GM12865 (cell line): ENCODE measurements at regions not wholly inside any gene's neighbourhood (a gene's known extent, or its start where the extent isn't known, plus 50 kb on each side); places are given as distances from the start of the nearest gene placed in this dataset.
A peak's percentile ranks its signal among the peaks of the same experiment; 100 is the strongest.

Experiments
- DNase-seq: peaks from one replicate; pipeline ENCODE4 v3.0.0; 2010; ENCODE audit warnings: low read depth
- H3K4me3 ChIP-seq: 2 replicates; pipeline ENCODE4 v1.5.1; 2011; ENCODE audit warnings: mild to moderate bottlenecking, low read depth, low read length, control low read depth
- CTCF ChIP-seq: IDR thresholded peaks from 2 replicates; pipeline ENCODE4 v1.5.1; 2011; ENCODE audit warnings: low read length, control low read depth, low read depth, inconsistent platforms; ENCODE audit not compliant: insufficient read depth; ENCODE audit errors: missing control alignments

- DNase-seq, result no peak
- no peak overlapping the region for H3K4me3 ChIP-seq
- TF ChIP-seq CTCF, result no peak
Measured at GRCh38 chr2:225131898-225132297, 89.6 kb upstream of the DOCK10 start.

- TF ChIP-seq CTCF, result no peak
- no peak for DNase-seq
- H3K4me3 ChIP-seq, result no peak overlapping the region
Measured at GRCh38 chr2:225130093-225130492, 87.8 kb upstream of the DOCK10 start.

GRCh38 chr2:225124311-225125017, 82.2 kb upstream of the DOCK10 start:
- no peak for TF ChIP-seq CTCF
- no peak overlapping the region for H3K4me3 ChIP-seq
- DNase-seq, result no peak

GRCh38 chr2:225122583-225123486, 80.6 kb upstream of the DOCK10 start:
- peak; percentile 30 for DNase-seq
- peak; percentile 51 for TF ChIP-seq CTCF
- no peak overlapping the region for H3K4me3 ChIP-seq

GRCh38 chr2:225122007-225122406, 79.7 kb upstream of the DOCK10 start:
- peak; percentile 28 for DNase-seq
- H3K4me3 ChIP-seq, result no peak overlapping the region
- no peak for TF ChIP-seq CTCF

GRCh38 chr2:225120186-225120585, 77.9 kb upstream of the DOCK10 start:
- no peak for DNase-seq
- no peak overlapping the region for H3K4me3 ChIP-seq
- TF ChIP-seq CTCF, result no peak
